ENCODE measurements at regions not wholly inside any gene's neighbourhood (a gene's known extent, or its start where the extent isn't known, plus 50 kb on each side); places are given as distances from the start of the nearest gene placed in this dataset.

DNA sequence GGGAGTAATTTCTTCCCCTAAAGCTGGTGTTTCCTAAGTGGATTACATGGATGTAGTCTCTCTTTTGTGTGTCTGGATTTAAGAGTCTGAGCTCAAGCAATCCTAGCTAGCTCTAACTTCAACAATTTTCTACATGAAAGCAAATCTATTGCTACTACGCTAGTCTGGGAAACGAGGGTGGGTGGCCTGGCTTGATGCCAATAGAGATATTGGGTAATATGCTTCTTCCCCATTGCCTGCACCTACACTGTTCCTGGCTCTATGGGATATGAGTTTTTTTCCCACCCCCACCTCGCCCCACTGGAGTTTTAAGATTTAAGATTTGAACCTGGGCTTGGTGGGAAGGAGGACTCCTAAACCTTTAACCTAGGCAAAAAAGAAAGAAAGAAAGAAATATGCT is 158.8 kb downstream of the RBM46 start:
- WGBS (ENCODE audit: extremely low coverage, insufficient coverage, insufficient read length) = no CpG with 5 or more reads among the region's 3 CpGs

DNA sequence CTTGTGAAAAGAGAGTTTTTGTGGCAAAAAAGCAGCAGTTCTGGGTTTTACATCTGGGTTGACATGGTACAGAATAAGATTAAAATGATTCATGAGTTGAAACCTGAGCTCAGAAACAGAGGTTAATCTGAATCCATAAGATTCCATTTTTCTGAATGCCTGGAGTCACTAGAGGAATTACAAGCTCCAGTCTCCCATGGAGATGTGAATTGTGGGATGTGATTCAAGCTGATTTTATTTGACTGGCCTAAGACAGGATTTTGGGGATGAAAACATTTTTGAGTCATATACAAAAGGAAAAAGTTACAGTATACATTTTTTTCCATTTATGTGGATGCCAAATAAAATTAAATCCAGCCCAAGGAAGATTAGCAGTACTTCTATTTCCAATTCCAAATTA is 161.1 kb downstream of the RBM46 start:
- Histone ChIP-seq H3K27me3 (ENCODE audit: insufficient read depth, low read length) (no peaks in the 10 kb centered on the region), H3K27ac (ENCODE audit: low read depth, low read length) (no peak overlapping the region), H3K14ac (ENCODE audit: low read length) (no peak overlapping the region), H3K4me2 (ENCODE audit: low read length) (no peak overlapping the region), H4K8ac (ENCODE audit: low read depth, low read length) (no peak overlapping the region), H2BK5ac (ENCODE audit: low read depth, low read length, poor library complexity) (no peak overlapping the region), H4K12ac (ENCODE audit: low read depth, low read length) (no peak overlapping the region), H3K23ac (ENCODE audit: low read length) (no peak overlapping the region), H4K91ac (ENCODE audit: low read depth, low read length) (no peak overlapping the region), H2BK120ac (ENCODE audit: insufficient read depth, low read length, poor library complexity) (no peak overlapping the region), H3K4me1 (ENCODE audit: control insufficient read depth in 1 of 2, insufficient read depth in 2 of 2, low read length in 2 of 2) (no peaks in the 10 kb centered on the region), H2AFZ (ENCODE audit: insufficient read depth, low read length, poor library complexity) (no peak overlapping the region), H3K9ac (ENCODE audit: low read length) (no peak overlapping the region), H2AK5ac (ENCODE audit: low read length) (no peak overlapping the region), H3K4ac (ENCODE audit: low read depth, low read length) (no peak overlapping the region), H3K79me2 (ENCODE audit: control insufficient read depth, insufficient read depth, low read length, poor library complexity) (no peaks in the 10 kb centered on the region), H3K36me3 (ENCODE audit: control insufficient read depth in 1 of 2, insufficient read depth in 2 of 2, low read length in 2 of 2) (no peaks in the 10 kb centered on the region), H3K9me3 (ENCODE audit: insufficient read depth, low read depth, low read length) (no peaks in the 10 kb centered on the region), H3K18ac (ENCODE audit: low read length) (no peak overlapping the region), H2BK12ac (ENCODE audit: low read length) (no peak overlapping the region), H3K79me1 (ENCODE audit: low read length) (no peaks in the 10 kb centered on the region), H3K4me3 (ENCODE audit: low read depth, low read length) (no peak overlapping the region)
- no peak for DNase-seq

More for the DNA sequence above, 158.8 kb downstream of the RBM46 start:
- DNase-seq = no peak
- Histone ChIP-seq H3K9me3 (ENCODE audit: insufficient read depth, low read depth, low read length) (no peaks in the 10 kb centered on the region), H3K9ac (ENCODE audit: low read length) (no peak overlapping the region), H4K8ac (ENCODE audit: low read depth, low read length) (no peak overlapping the region), H3K4me3 (ENCODE audit: low read depth, low read length) (no peak overlapping the region), H3K23ac (ENCODE audit: low read length) (no peak overlapping the region), H3K4ac (ENCODE audit: low read depth, low read length) (no peak overlapping the region), H3K27me3 (ENCODE audit: insufficient read depth, low read length) (no peaks in the 10 kb centered on the region), H3K79me2 (ENCODE audit: control insufficient read depth, insufficient read depth, low read length, poor library complexity) (no peaks in the 10 kb centered on the region), H3K4me2 (ENCODE audit: low read length) (no peak overlapping the region), H4K91ac (ENCODE audit: low read depth, low read length) (no peak overlapping the region), H3K36me3 (ENCODE audit: control insufficient read depth in 1 of 2, insufficient read depth in 2 of 2, low read length in 2 of 2) (no peaks in the 10 kb centered on the region), H3K14ac (ENCODE audit: low read length) (no peak overlapping the region), H3K79me1 (ENCODE audit: low read length) (no peaks in the 10 kb centered on the region), H2AK5ac (ENCODE audit: low read length) (no peak overlapping the region), H3K18ac (ENCODE audit: low read length) (no peak overlapping the region), H3K4me1 (ENCODE audit: control insufficient read depth in 1 of 2, insufficient read depth in 2 of 2, low read length in 2 of 2) (no peaks in the 10 kb centered on the region), H2BK120ac (ENCODE audit: insufficient read depth, low read length, poor library complexity) (no peak overlapping the region), H4K12ac (ENCODE audit: low read depth, low read length) (no peak overlapping the region), H2BK5ac (ENCODE audit: low read depth, low read length, poor library complexity) (no peak overlapping the region), H2BK12ac (ENCODE audit: low read length) (no peak overlapping the region), H3K27ac (ENCODE audit: low read depth, low read length) (no peak overlapping the region), H2AFZ (ENCODE audit: insufficient read depth, low read length, poor library complexity) (no peak overlapping the region)

DNA sequence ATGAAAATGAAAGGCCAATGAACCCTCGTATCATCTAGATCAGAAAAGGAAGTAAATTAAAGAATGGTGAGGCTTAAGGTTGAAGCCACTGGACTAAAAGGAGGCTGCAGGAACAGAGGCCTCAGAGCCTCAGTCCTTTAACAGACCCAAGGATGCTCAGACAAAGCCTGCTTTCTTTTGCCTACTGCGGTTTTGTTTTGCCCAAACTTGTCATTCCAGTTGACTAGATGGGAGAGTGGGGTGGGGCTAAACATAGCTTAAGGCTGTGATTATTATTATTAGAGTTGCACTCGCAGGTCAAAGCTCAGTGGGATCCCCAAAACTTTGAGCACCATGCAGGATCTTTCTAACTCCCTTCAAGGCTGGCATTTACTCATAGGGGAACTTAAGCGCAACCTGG is 163.9 kb downstream of the RBM46 start:
- Histone ChIP-seq H4K12ac (ENCODE audit: low read depth, low read length) (no peak overlapping the region), H2BK120ac (ENCODE audit: insufficient read depth, low read length, poor library complexity) (no peak overlapping the region), H4K8ac (ENCODE audit: low read depth, low read length) (no peak overlapping the region), H2AFZ (ENCODE audit: insufficient read depth, low read length, poor library complexity) (no peak overlapping the region), H3K27ac (ENCODE audit: low read depth, low read length) (no peak overlapping the region), H3K9ac (ENCODE audit: low read length) (no peak overlapping the region), H2AK5ac (ENCODE audit: low read length) (no peak overlapping the region), H3K9me3 (ENCODE audit: insufficient read depth, low read depth, low read length) (no peaks in the 10 kb centered on the region), H3K18ac (ENCODE audit: low read length) (no peak overlapping the region), H2BK12ac (ENCODE audit: low read length) (no peak overlapping the region), H3K4me3 (ENCODE audit: low read depth, low read length) (no peak overlapping the region), H3K79me2 (ENCODE audit: control insufficient read depth, insufficient read depth, low read length, poor library complexity) (no peaks in the 10 kb centered on the region), H3K4me2 (ENCODE audit: low read length) (no peak overlapping the region), H2BK5ac (ENCODE audit: low read depth, low read length, poor library complexity) (no peak overlapping the region), H3K4ac (ENCODE audit: low read depth, low read length) (no peak overlapping the region), H3K14ac (ENCODE audit: low read length) (no peak overlapping the region), H3K23ac (ENCODE audit: low read length) (no peak overlapping the region), H3K36me3 (ENCODE audit: control insufficient read depth in 1 of 2, insufficient read depth in 2 of 2, low read length in 2 of 2) (no peaks in the 10 kb centered on the region), H3K27me3 (ENCODE audit: insufficient read depth, low read length) (no peaks in the 10 kb centered on the region), H3K4me1 (ENCODE audit: control insufficient read depth in 1 of 2, insufficient read depth in 2 of 2, low read length in 2 of 2) (no peaks in the 10 kb centered on the region), H3K79me1 (ENCODE audit: low read length) (no peaks in the 10 kb centered on the region), H4K91ac (ENCODE audit: low read depth, low read length) (no peak overlapping the region)
- WGBS (ENCODE audit: extremely low coverage, insufficient coverage, insufficient read length) = no CpG with 5 or more reads among the region's 4 CpGs
- DNase-seq = no peak

DNA sequence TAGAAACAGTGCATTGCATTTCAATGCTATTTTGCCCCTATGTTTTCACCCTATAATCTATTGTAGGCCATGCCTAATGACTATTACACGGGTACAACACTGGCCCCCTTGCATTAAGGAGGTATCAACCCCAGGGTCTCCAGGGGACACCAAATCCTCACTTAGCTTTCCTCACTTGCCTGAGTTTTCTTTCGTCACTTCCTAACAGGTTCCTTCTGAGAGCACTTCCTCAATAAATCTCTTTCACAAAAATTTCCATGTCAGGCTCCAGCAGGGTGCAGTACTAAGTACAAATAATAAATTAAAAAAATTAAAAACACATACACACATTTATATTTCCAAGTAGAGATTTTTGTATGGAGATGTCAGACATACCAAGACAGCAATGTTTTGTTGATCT is 165.0 kb downstream of the RBM46 start:
- Histone ChIP-seq H3K4me2 (ENCODE audit: low read length) (no peak overlapping the region), H3K79me1 (ENCODE audit: low read length) (no peaks in the 10 kb centered on the region), H2BK12ac (ENCODE audit: low read length) (no peak overlapping the region), H3K14ac (ENCODE audit: low read length) (no peak overlapping the region), H2BK120ac (ENCODE audit: insufficient read depth, low read length, poor library complexity) (no peak overlapping the region), H3K23ac (ENCODE audit: low read length) (no peak overlapping the region), H2AK5ac (ENCODE audit: low read length) (no peak overlapping the region), H3K27me3 (ENCODE audit: insufficient read depth, low read length) (no peaks in the 10 kb centered on the region), H3K18ac (ENCODE audit: low read length) (no peak overlapping the region), H3K9me3 (ENCODE audit: insufficient read depth, low read depth, low read length) (no peaks in the 10 kb centered on the region), H3K79me2 (ENCODE audit: control insufficient read depth, insufficient read depth, low read length, poor library complexity) (no peaks in the 10 kb centered on the region), H2BK5ac (ENCODE audit: low read depth, low read length, poor library complexity) (no peak overlapping the region), H4K12ac (ENCODE audit: low read depth, low read length) (no peak overlapping the region), H4K8ac (ENCODE audit: low read depth, low read length) (no peak overlapping the region), H3K27ac (ENCODE audit: low read depth, low read length) (no peak overlapping the region), H3K4ac (ENCODE audit: low read depth, low read length) (no peak overlapping the region), H3K36me3 (ENCODE audit: control insufficient read depth in 1 of 2, insufficient read depth in 2 of 2, low read length in 2 of 2) (no peaks in the 10 kb centered on the region), H3K4me3 (ENCODE audit: low read depth, low read length) (no peak overlapping the region), H2AFZ (ENCODE audit: insufficient read depth, low read length, poor library complexity) (no peak overlapping the region), H3K4me1 (ENCODE audit: control insufficient read depth in 1 of 2, insufficient read depth in 2 of 2, low read length in 2 of 2) (no peaks in the 10 kb centered on the region), H3K9ac (ENCODE audit: low read length) (no peak overlapping the region), H4K91ac (ENCODE audit: low read depth, low read length) (no peak overlapping the region)
- no peak for DNase-seq
- no CpG with 5 or more reads among the region's 2 CpGs for WGBS (ENCODE audit: extremely low coverage, insufficient coverage, insufficient read length)

DNA sequence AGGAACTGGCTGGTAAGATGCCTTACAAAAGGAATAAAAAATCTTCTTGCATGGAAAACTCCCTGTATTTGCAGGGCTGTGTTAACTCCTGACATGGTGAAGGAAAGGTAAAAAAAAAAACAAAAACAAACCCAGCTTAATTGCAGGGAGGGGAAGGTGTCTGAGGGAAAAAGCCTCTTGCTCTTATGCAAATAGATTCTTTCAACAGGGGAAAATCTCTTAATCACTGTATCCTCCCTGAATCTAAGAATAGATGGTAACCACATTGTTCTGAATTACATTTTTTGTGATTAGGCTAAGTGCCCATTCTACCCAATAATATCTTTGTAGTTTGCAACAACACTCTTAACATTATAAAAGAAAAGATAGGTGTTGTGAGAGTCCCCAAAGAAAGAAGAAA is 172.6 kb downstream of the RBM46 start:
- no peak overlapping the region for H3K4me2 ChIP-seq (ENCODE audit: low read length)
- H3K4me1 ChIP-seq (ENCODE audit: control insufficient read depth in 1 of 2, insufficient read depth in 2 of 2, low read length in 2 of 2) = no peaks in the 10 kb centered on the region
- H2BK120ac ChIP-seq (ENCODE audit: insufficient read depth, low read length, poor library complexity) = no peak overlapping the region
- no peak overlapping the region for H4K91ac ChIP-seq (ENCODE audit: low read depth, low read length)
- no peaks in the 10 kb centered on the region for H3K27me3 ChIP-seq (ENCODE audit: insufficient read depth, low read length)
- H2BK12ac ChIP-seq (ENCODE audit: low read length) = no peak overlapping the region
- H3K27ac ChIP-seq (ENCODE audit: low read depth, low read length) = no peak overlapping the region
- no peaks in the 10 kb centered on the region for H3K9me3 ChIP-seq (ENCODE audit: insufficient read depth, low read depth, low read length)
- H3K4me3 ChIP-seq (ENCODE audit: low read depth, low read length) = no peak overlapping the region
- no peaks in the 10 kb centered on the region for H3K79me1 ChIP-seq (ENCODE audit: low read length)
- H2AFZ ChIP-seq (ENCODE audit: insufficient read depth, low read length, poor library complexity) = no peak overlapping the region
- no peak overlapping the region for H3K9ac ChIP-seq (ENCODE audit: low read length)
- no peak overlapping the region for H4K12ac ChIP-seq (ENCODE audit: low read depth, low read length)
- H3K4ac ChIP-seq (ENCODE audit: low read depth, low read length) = no peak overlapping the region
- no peak overlapping the region for H2AK5ac ChIP-seq (ENCODE audit: low read length)
- no peaks in the 10 kb centered on the region for H3K36me3 ChIP-seq (ENCODE audit: control insufficient read depth in 1 of 2, insufficient read depth in 2 of 2, low read length in 2 of 2)
- H3K14ac ChIP-seq (ENCODE audit: low read length) = no peak overlapping the region
- no peak overlapping the region for H3K23ac ChIP-seq (ENCODE audit: low read length)
- DNase-seq = no peak
- no peak overlapping the region for H4K8ac ChIP-seq (ENCODE audit: low read depth, low read length)
- no peak overlapping the region for H3K18ac ChIP-seq (ENCODE audit: low read length)
- H2BK5ac ChIP-seq (ENCODE audit: low read depth, low read length, poor library complexity) = no peak overlapping the region
- H3K79me2 ChIP-seq (ENCODE audit: control insufficient read depth, insufficient read depth, low read length, poor library complexity) = no peaks in the 10 kb centered on the region
